Upper lobe of left lung (tissue), 6 donors: ENCODE measurements at regions not wholly inside any gene's neighbourhood (a gene's known extent, or its start where the extent isn't known, plus 50 kb on each side); places are given as distances from the start of the nearest gene placed in this dataset.

ENCODE experiments used
- ATAC-seq, 2 donors: fragments of 200-7000 bp; cut with Tn5 transposase; one replicate each; pipeline ENCODE4 v1.9.1; 2022; ENCODE audit warnings: mild to moderate bottlenecking in 2 of 2, moderate library complexity in 2 of 2; ENCODE audit not compliant: low FRiP score in 2 of 2
- DNase-seq, 2 donors: peaks; one replicate each; pipeline ENCODE4 v3.0.0-alpha.2; 2019 to 2020
- H3K27ac ChIP-seq, 4 donors: fragments of 200-600 bp; sonication (generic); one replicate each; pipeline ENCODE4 v1.5.1; 2016 to 2019
- H3K27me3 ChIP-seq, 4 donors: fragments of 200-600 bp; sonication (generic); one replicate each; pipeline ENCODE4 v1.5.1; 2017 to 2019
- H3K36me3 ChIP-seq, 4 donors: fragments of 200-600 bp; sonication (generic); one replicate each; pipeline ENCODE4 v1.5.1; 2016 to 2019
- H3K4me1 ChIP-seq, 4 donors: fragments of 200-600 bp; sonication (generic); one replicate each; pipeline ENCODE4 v1.5.1; 2018 to 2019
- H3K4me3 ChIP-seq, 4 donors: fragments of 200-600 bp; sonication (generic); one replicate each; pipeline ENCODE4 v1.5.1; 2017 to 2019; ENCODE audit warnings: mild to moderate bottlenecking in 2 of 4, moderate library complexity in 1 of 4
- H3K9me3 ChIP-seq, 4 donors: fragments of 200-600 bp; sonication (generic); one replicate each; pipeline ENCODE4 v1.5.1; 2018 to 2019
- EP300 ChIP-seq, 4 donors: sonication (generic); formaldehyde crosslinking; IDR thresholded peaks; one replicate each; pipeline ENCODE4 v1.5.1; 2017; ENCODE audit warnings: antibody characterized with exemption in 4 of 4, control low read depth in 2 of 4
- POLR2A ChIP-seq, 4 donors: fragments of 450-650 bp; IDR thresholded peaks; one replicate each; pipeline ENCODE4 v1.5.1; 2016 to 2017; ENCODE audit warnings: antibody characterized with exemption in 4 of 4, mild to moderate bottlenecking in 2 of 4
- POLR2AphosphoS5 ChIP-seq, 2 donors: sonication (generic); formaldehyde crosslinking; IDR thresholded peaks; one replicate each; pipeline ENCODE4 v1.5.1; 2017; ENCODE audit warnings: antibody characterized with exemption in 2 of 2
- WGBS, 2 donors: methylation state at CpG; one replicate each; pipeline ENCODE4 v1.1.5; 2017 to 2018; 5-methylcytosine and 5-hydroxymethylcytosine counted together
- TF ChIP-seq, protein P1 (sequence below), 6 experiments: fragments of 450-650 bp in 4 of 6; fragments of 200-600 bp in 2 of 6; sonication (generic) in 2 of 6; IDR thresholded peaks; one replicate each; pipeline ENCODE4 v1.5.1; 2016 to 2019; ENCODE audit warnings: antibody characterized with exemption in 6 of 6
- donor health status: DM: no; HTN: no; CAD: no; lungs with moderate emphysema.
- donor health status: DM: no; HTN: yes; CAD: no; lungs with severe emphysema.

DNA sequence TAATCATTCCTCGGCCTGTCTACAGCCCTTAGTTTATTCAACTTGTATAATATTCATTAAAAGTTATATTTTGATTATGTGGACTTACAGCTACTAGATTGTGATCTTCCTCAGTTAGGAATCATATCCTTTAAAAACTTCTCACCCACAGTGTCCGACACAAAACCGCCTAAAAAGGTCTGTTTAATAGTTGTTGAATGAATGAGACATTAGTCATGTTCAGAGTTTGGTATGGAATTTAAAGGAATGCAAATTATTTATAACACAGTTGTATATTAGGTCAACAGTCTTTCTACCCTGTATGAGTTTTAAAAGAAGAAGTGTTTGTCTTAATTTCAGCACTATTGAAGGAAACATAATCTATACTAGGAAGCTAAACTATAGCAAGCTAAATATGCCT, 390.0 kb downstream of the ARL4A start:
- TF ChIP-seq POLR2AphosphoS5 (IDR thresholded peaks at IDR 0.05), result no peak
- TF ChIP-seq EP300 (IDR thresholded peaks at IDR 0.05), result no peak
- TF ChIP-seq, protein P1, sequence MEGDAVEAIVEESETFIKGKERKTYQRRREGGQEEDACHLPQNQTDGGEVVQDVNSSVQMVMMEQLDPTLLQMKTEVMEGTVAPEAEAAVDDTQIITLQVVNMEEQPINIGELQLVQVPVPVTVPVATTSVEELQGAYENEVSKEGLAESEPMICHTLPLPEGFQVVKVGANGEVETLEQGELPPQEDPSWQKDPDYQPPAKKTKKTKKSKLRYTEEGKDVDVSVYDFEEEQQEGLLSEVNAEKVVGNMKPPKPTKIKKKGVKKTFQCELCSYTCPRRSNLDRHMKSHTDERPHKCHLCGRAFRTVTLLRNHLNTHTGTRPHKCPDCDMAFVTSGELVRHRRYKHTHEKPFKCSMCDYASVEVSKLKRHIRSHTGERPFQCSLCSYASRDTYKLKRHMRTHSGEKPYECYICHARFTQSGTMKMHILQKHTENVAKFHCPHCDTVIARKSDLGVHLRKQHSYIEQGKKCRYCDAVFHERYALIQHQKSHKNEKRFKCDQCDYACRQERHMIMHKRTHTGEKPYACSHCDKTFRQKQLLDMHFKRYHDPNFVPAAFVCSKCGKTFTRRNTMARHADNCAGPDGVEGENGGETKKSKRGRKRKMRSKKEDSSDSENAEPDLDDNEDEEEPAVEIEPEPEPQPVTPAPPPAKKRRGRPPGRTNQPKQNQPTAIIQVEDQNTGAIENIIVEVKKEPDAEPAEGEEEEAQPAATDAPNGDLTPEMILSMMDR (IDR thresholded peaks at IDR 0.05), result no peak
- TF ChIP-seq POLR2A (IDR thresholded peaks at IDR 0.05), result no peak
- Histone ChIP-seq H3K4me3 (no peak overlapping the region), H3K36me3 (no peaks in the 10 kb centered on the region), H3K27ac (no peak overlapping the region), H3K9me3 (no peaks in the 10 kb centered on the region), H3K4me1 (no peaks in the 10 kb centered on the region), H3K27me3 (no peaks in the 10 kb centered on the region)
- ATAC-seq (no peak), DNase-seq (no peak)
- 86 to 91% methylated on average over 3 of the region's 3 CpGs for WGBS, 2 donors

DNA sequence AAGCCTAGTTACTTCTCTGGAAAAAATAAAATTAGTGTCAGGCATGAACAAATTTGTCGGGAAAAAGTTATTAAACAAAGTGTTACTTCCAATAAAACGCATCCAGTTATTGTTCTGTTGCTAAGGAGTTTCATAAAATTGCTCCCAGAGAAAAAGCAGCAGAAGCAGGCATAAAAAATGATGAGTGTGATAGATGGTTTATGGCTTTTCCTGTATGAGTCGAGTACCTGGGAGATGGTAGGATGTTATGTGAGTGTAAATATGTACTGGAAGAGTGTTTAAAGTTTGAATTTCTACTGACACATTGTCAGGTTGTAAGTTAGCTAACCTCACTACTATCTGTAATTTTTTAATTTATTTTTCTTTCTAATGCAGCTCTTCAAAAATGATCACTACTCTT, 390.7 kb downstream of the ARL4A start:
- no peaks in the 10 kb centered on the region for H3K27me3 ChIP-seq
- H3K4me1 ChIP-seq, result no peaks in the 10 kb centered on the region
- H3K9me3 ChIP-seq, result no peaks in the 10 kb centered on the region
- ATAC-seq, result no peak
- no peak overlapping the region for H3K27ac ChIP-seq
- TF ChIP-seq EP300 (IDR thresholded peaks at IDR 0.05) (no peak), POLR2A (IDR thresholded peaks at IDR 0.05) (no peak), POLR2AphosphoS5 (IDR thresholded peaks at IDR 0.05) (no peak)
- TF ChIP-seq, protein P1 (IDR thresholded peaks at IDR 0.05), result no peak
- no peaks in the 10 kb centered on the region for H3K36me3 ChIP-seq
- no peak for DNase-seq
- H3K4me3 ChIP-seq, result no peak overlapping the region
- 51% methylated on average over 3 of the region's 3 CpGs for WGBS, 2 donors

DNA sequence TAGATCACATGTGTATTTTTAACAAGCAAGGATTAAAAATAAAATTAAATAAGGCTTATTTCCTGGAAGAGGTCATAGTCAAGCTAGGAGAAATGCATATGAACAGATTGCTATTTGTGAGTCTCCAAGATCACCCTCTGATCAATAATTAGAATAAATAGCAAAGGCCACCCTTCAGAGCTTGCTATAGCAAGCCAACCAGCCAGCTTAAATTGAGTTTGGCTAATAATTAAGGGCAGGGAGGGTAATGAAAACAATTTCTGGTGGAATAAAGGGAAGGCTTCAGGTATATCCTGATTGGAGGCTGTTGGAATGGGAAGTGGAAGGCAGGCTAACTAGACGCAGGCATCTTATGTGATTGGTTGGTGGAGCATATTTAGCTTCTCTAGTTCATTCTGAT, 403.5 kb downstream of the ARL4A start:
- WGBS, 2 donors, result 78 to 89% methylated on average over 1 of the region's 1 CpG
- Histone ChIP-seq H3K27ac (no peak overlapping the region), H3K4me1 (no peaks in the 10 kb centered on the region), H3K4me3 (no peak overlapping the region), H3K27me3 (no peaks in the 10 kb centered on the region), H3K36me3 (no peaks in the 10 kb centered on the region), H3K9me3 (no peaks in the 10 kb centered on the region)
- ATAC-seq (no peak), DNase-seq (no peak)
- TF ChIP-seq, protein P1 (IDR thresholded peaks at IDR 0.05), result no peak
- TF ChIP-seq EP300 (IDR thresholded peaks at IDR 0.05) (no peak), POLR2AphosphoS5 (IDR thresholded peaks at IDR 0.05) (no peak), POLR2A (IDR thresholded peaks at IDR 0.05) (no peak)

DNA sequence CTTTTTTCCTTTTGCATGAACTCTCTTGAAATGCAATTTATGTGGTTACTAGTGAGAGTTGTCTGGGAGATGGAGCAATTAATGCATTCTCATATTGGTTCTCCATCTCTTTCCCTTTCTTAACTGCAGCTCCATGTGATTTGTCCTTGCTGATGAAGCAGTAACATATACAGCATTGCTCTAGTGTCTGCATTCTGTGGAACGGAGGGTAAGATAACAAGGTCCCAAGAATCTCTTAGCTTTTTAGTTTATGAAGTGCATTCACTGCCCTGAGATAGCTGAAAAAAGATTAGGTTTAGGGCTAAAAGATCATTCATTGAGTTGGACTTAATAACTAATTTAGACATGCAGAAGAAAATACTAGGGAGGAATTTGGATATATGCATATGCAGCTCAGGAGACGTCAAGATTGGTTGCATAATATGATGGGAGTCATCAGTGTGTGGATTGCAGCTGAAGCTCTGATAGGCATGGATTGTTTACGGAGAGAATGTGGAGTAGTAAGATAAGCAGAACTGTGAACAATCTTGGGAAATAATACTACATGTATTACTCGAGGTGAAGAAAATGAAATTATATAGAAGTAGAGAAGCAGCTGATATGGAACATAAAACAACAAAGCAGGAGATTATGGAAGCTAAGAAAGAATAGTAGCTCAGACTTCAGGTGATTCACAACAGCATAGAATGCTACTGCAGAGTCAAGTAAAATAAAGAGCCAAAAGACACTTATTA, 404.7 kb downstream of the ARL4A start:
- no peak overlapping the region for H3K4me3 ChIP-seq
- H3K9me3 ChIP-seq, result no peaks in the 10 kb centered on the region
- TF ChIP-seq, protein P1 (IDR thresholded peaks at IDR 0.05), result no peak
- TF ChIP-seq POLR2A (IDR thresholded peaks at IDR 0.05), result no peak
- no peak for TF ChIP-seq EP300 (IDR thresholded peaks at IDR 0.05)
- TF ChIP-seq POLR2AphosphoS5 (IDR thresholded peaks at IDR 0.05), result no peak
- 39 to 44% methylated on average over 4 of the region's 4 CpGs for WGBS, 2 donors
- no peaks in the 10 kb centered on the region for H3K36me3 ChIP-seq
- no peak for ATAC-seq
- H3K4me1 ChIP-seq, result no peaks in the 10 kb centered on the region
- no peak for DNase-seq
- no peaks in the 10 kb centered on the region for H3K27me3 ChIP-seq
- H3K27ac ChIP-seq, result no peak overlapping the region

DNA sequence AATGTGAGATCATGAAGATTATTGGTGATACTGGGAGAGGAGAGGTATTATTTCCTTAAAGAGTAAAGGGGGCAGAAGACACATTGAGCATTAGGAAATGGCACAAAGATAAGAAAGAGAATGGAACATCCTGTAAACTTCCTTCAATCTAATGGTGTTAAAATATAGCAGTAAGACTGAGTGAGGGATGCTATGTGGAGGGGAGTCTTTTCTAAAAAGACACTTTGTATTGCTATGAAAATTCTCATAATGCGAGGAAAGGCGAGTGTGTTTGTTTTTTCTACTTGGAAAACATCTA, 405.2 kb downstream of the ARL4A start:
- TF ChIP-seq, protein P1 (IDR thresholded peaks at IDR 0.05), result no peak
- TF ChIP-seq POLR2A (IDR thresholded peaks at IDR 0.05) (no peak), EP300 (IDR thresholded peaks at IDR 0.05) (no peak)
- H3K36me3 ChIP-seq, result no peaks in the 10 kb centered on the region
- WGBS, 2 donors, result 55 to 65% methylated on average over 2 of the region's 2 CpGs

More for the DNA sequence above, 405.2 kb downstream of the ARL4A start:
- no peaks in the 10 kb centered on the region for H3K4me1 ChIP-seq
- no peaks in the 10 kb centered on the region for H3K9me3 ChIP-seq
- H3K27me3 ChIP-seq, result no peaks in the 10 kb centered on the region
- H3K27ac ChIP-seq, result no peak overlapping the region
- no peak overlapping the region for H3K4me3 ChIP-seq
- no peak for ATAC-seq
- no peak for DNase-seq
